ENCODE measurements at regions not wholly inside any gene's neighbourhood (a gene's known extent, or its start where the extent isn't known, plus 50 kb on each side); places are given as distances from the start of the nearest gene placed in this dataset.
"Not testable (repeated sequence)": the region's sequence is repeated elsewhere in the genome, so short reads cannot be mapped to it uniquely, and the experiment has no call there.

- DNase-seq = no peak
Observed at GRCh38 chrX:104513162-104513561, 52.8 kb upstream of the IL1RAPL2 start.

GRCh38 chrX:104510801-104511200 lies 55.2 kb upstream of the IL1RAPL2 start:
- DNase-seq = no peak

GRCh38 chrX:104502460-104502859 lies 63.5 kb upstream of the IL1RAPL2 start:
- no peak for DNase-seq

GRCh38 chrX:104488811-104489210 lies 77.2 kb upstream of the IL1RAPL2 start:
- no peak for DNase-seq

- DNase-seq = no peak
Observed at GRCh38 chrX:104486691-104487090, 79.3 kb upstream of the IL1RAPL2 start.

GRCh38 chrX:104482757-104483156 lies 83.2 kb upstream of the IL1RAPL2 start:
- DNase-seq = no peak

GRCh38 chrX:104469771-104470170 lies 96.2 kb upstream of the IL1RAPL2 start:
- DNase-seq = no peak

GRCh38 chrX:104459796-104460195 lies 106.2 kb upstream of the IL1RAPL2 start:
- no peak for DNase-seq

- not testable (repeated sequence) for DNase-seq
Observed at GRCh38 chrX:104457130-104457529, 108.9 kb upstream of the IL1RAPL2 start.

- no peak for DNase-seq
Observed at GRCh38 chrX:104450316-104450715, 115.7 kb upstream of the IL1RAPL2 start.

- no peak for DNase-seq
Observed at GRCh38 chrX:104445591-104445990, 120.4 kb upstream of the IL1RAPL2 start.

GRCh38 chrX:104435249-104435648 lies 130.8 kb upstream of the IL1RAPL2 start:
- DNase-seq = no peak

GRCh38 chrX:104432321-104432720 lies 133.7 kb upstream of the IL1RAPL2 start:
- no peak for DNase-seq

GRCh38 chrX:104430742-104431119 lies 135.3 kb upstream of the IL1RAPL2 start:
- DNase-seq = no peak

- DNase-seq = no peak
Observed at GRCh38 chrX:104430072-104430741, 135.8 kb upstream of the IL1RAPL2 start.

- no peak for DNase-seq
Observed at GRCh38 chrX:104428231-104428630, 137.8 kb upstream of the IL1RAPL2 start.

GRCh38 chrX:104427693-104428092 lies 138.3 kb upstream of the IL1RAPL2 start:
- no peak for DNase-seq

- no peak for DNase-seq
Observed at GRCh38 chrX:104427073-104427472, 138.9 kb upstream of the IL1RAPL2 start.

GRCh38 chrX:104420907-104421306 lies 145.1 kb upstream of the IL1RAPL2 start:
- DNase-seq = no peak

GRCh38 chrX:104419926-104420325 lies 146.1 kb upstream of the IL1RAPL2 start:
- no peak for DNase-seq

- DNase-seq = no peak
Observed at GRCh38 chrX:104419211-104419610, 146.8 kb upstream of the IL1RAPL2 start.

- DNase-seq = no peak
Observed at GRCh38 chrX:104411800-104412199, 154.2 kb upstream of the IL1RAPL2 start.

- no peak for DNase-seq
Observed at GRCh38 chrX:104400387-104400786, 145.7 kb upstream of the ESX1 start.

- DNase-seq = no peak
Observed at GRCh38 chrX:104392350-104392749, 137.6 kb upstream of the ESX1 start.

GRCh38 chrX:104391906-104392305 lies 137.2 kb upstream of the ESX1 start:
- no peak for DNase-seq

Data from midbrain (tissue), 1 donor.